Left cardiac atrium (tissue), 4 donors: ENCODE measurements at regions not wholly inside any gene's neighbourhood (a gene's known extent, or its start where the extent isn't known, plus 50 kb on each side); places are given as distances from the start of the nearest gene placed in this dataset.

Source experiments
- ATAC-seq, 2 donors: fragments of 200-7000 bp; cut with Tn5 transposase; one replicate each; pipeline ENCODE4 v1.9.1; 2020; ENCODE audit warnings: mild to moderate bottlenecking in 2 of 2, moderate library complexity in 2 of 2
- DNase-seq: peaks from one replicate; pipeline ENCODE4 v3.0.0-alpha.2; 2020
- intact Hi-C, 2 donors: fragments of 100-400 bp; cut with DNase I; formaldehyde crosslinking; loops; one replicate each; pipeline versions ENCODE4 v1.14.1 to v1.15.1; 2022 to 2023
- donor health status: DM: no; HTN: yes; CAD: no.
- donor health status: DM: no; HTN: yes; CAD: no; lungs with severe emphysema.
- donor health status: DM: yes; HTN: yes; CAD: no.
- donor health status: Dilated cardiomyopathy.

GRCh38 chr3:43783987-43784639 lies 93.4 kb downstream of the ABHD5 start:
- intact Hi-C loops, result no loop called here
- ATAC-seq (no peak), DNase-seq (no peak)

DNA sequence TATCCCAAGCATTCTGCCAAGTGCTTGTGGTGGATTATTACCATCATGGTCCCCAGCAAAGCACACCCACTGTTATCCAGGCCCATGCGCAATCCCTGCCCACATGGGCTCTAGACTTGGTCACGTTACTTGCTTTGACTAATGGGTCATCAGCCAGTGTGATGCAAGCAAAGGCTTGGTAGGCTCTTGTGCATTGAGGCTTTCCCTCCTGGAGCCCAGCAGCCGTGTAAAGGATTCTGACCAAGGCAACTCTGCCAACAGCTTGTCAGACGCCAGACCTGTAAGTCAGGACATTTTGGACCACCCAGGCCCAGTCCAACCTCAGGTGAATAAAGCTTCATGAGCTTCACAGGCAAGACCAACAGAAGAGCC lies 93.9 kb downstream of the ABHD5 start:
- ATAC-seq (no peak), DNase-seq (no peak)
- intact Hi-C loops, result no loop called here

- ATAC-seq, result no peak
- intact Hi-C loops, result no loop called here
- no peak for DNase-seq
Measured at GRCh38 chr3:43785551-43785950, 94.8 kb downstream of the ABHD5 start.

GRCh38 chr3:43786102-43786501 lies 95.4 kb downstream of the ABHD5 start:
- intact Hi-C loops, result no loop called here
- no peak for ATAC-seq
- no peak for DNase-seq

DNA sequence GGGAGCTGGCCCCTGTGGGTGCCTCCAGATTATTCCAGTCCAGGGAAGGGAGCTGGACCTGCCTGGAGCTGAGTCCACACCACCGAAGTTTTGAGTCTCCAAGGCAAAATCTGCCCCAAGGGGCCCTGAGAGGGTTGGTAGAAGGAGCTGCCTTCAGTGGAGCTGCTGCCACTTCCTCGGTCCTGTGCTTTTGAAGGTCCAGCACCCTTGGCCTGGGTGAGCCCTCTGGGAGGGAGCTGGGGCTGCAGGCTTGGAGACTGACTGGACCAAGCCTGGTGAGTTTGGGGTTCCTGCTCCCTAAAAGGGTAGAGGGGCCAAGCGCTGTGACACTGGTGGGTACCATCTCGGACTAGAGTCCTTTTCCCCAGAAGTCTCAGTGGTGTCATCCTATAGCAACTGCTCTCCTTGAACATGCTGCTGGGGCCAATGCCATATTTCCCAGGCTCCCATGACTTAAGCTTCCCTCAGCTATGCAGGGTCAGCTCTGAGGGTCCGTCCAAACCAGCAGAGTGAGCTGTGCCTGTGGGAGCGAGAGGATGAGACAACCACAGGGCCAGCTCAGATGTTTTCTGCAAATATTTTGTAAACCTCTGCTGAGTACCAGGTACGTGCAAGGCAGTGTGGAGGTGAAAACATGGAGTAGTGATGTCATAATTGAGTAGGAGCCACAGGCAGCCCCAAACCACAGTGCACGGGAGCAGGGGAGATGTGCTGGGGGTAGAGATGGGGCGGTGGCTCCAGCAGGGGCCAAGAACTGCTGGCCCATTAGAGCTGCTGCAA lies 96.0 kb downstream of the ABHD5 start:
- ATAC-seq (no peak), DNase-seq (no peak)
- intact Hi-C loops, result no loop called here

DNA sequence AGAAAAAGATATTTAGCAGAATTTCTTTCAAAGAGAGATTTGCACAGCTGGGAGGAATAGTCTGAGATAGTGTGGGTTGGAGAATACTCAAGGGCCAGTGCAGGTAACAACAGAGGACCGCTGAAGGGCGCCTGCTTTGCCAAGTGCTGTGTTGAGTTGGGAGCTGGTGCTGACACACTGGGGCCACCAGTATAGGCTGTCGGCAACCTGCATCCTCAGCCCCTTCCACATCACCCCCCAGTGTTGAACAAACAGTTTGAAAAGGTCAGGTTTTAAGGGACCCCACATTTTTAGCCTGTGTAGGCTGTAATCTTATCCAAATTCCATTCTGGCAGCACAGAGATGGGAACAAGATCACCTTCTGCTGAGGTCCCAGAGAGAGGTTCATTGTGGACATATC lies 96.6 kb downstream of the ABHD5 start:
- ATAC-seq (no peak), DNase-seq (no peak)
- intact Hi-C loops, result no loop called here

- ATAC-seq (no peak), DNase-seq (no peak)
- intact Hi-C loops, result no loop called here
Measured at GRCh38 chr3:43789028-43789427, 98.3 kb downstream of the ABHD5 start.

- DNase-seq (no peak), ATAC-seq (no peak)
- intact Hi-C loops, result no loop called here
Measured at GRCh38 chr3:43790060-43790459, 99.3 kb downstream of the ABHD5 start.

- intact Hi-C loops, result no loop called here
- DNase-seq (no peak), ATAC-seq (no peak)
Measured at GRCh38 chr3:43790476-43790875, 99.7 kb downstream of the ABHD5 start.

DNA sequence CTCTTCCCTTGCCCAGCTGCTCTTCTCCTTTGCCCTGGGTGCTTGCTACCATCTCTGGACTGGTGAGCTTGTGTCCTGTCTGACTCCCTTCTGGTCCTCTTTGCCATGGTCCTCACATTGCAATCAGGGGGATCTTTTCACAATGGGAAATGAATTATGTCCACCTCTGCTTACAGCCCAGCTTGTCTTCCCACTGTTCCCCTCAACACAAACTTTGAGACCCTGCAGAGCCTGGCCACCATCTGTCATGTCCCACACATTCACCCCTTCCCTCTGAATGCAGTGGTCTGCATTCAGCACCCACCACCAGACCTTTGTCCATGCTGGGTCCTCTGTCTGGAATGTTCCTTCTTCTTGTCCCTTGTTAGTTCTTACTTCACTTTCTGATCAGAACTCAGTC lies 100.5 kb downstream of the ABHD5 start:
- intact Hi-C loops, result no loop called here
- no peak for DNase-seq
- ATAC-seq, result no peak

GRCh38 chr3:43792904-43793303 lies 102.2 kb downstream of the ABHD5 start:
- DNase-seq (no peak), ATAC-seq (no peak)
- intact Hi-C loops, result no loop called here

DNA sequence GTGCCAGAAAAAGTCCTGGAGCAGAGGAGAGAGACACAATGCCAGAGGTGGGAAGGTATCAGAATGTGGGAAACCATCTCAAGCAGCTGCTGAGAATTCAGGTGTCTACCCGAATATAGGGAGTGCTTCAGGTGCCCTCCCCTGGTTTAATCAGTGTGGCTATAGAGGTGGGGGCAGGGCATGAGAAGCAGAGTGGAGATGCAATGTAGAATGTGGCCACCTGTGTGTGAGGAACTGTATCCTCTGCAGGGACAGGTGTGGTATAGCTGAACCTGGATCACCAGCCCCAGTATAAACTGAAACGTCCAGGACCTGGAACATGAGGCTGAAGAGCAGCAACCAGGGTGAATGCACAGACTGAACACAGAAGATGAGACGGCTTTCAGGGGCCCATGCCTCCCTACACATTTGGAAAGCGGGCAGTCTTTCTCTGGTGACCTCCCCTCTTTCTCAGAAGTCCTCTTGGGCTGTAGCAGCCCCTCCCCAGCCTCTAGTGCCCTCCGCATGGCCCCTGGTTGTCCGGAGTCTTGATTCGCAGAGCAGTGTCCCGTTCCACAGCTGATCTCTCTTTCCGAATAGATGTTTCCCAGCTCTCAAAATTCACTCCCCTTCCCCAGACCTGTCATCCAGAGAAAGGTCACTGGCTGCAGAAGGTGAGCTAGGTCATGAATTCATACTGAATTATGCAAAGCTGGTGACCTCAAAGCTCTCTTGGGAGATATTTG lies 103.1 kb downstream of the ABHD5 start:
- DNase-seq (no peak), ATAC-seq (no peak)
- intact Hi-C loops, result no loop called here

- no peak for DNase-seq
- ATAC-seq, result no peak
- intact Hi-C loops, result no loop called here
Measured at GRCh38 chr3:43794776-43795175, 104.0 kb downstream of the ABHD5 start.

DNA sequence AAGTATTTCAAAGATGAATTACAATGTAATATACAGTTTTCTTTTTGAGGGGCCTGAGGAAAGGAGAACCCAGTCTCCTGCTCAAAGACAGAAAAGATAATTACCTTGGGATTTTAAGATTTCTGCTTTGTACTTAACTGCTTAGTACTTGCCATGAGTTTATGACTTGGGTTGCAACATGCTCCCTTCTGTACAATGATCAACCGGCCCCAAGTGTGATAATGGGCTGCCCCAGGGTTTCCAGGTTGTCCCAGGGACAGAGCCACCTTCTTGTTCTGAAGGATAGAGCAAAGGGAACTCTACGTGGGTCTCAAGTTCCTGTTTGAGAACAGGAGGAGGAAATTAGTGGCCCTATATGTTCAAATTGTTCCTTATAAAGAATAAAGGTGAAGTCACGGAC lies 104.8 kb downstream of the ABHD5 start:
- no peak for DNase-seq
- intact Hi-C loops, result no loop called here
- ATAC-seq, result no peak

DNA sequence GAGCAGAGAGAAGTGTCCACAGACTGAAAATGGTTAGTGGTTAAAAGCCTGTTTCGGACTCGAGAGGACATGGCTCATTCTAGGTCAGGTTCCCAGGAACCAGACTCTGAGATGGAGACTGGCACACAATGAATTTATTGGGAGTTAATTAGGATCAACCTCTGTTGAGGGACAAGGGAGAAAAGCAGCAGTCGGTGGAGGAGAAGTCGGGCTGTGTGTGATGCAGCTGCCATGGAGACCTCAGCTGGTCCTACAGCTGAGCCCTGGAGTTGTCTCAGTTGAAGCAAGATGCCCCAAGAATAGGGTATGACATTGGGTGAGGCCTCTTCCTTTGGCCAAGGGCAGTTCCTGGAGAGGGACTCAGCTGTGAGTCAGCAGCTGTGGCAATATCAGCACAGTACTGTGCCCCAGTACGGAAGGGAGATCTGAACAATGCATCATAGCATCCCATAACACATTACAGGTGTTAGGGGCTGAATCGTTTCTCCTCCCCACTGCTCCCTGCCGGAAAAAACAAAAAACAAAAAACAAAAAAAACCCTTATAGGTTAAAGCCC lies 105.4 kb downstream of the ABHD5 start:
- intact Hi-C loops, result no loop called here
- DNase-seq (no peak), ATAC-seq (no peak)

GRCh38 chr3:43797794-43798193 lies 107.1 kb downstream of the ABHD5 start:
- ATAC-seq (no peak), DNase-seq (no peak)

DNA sequence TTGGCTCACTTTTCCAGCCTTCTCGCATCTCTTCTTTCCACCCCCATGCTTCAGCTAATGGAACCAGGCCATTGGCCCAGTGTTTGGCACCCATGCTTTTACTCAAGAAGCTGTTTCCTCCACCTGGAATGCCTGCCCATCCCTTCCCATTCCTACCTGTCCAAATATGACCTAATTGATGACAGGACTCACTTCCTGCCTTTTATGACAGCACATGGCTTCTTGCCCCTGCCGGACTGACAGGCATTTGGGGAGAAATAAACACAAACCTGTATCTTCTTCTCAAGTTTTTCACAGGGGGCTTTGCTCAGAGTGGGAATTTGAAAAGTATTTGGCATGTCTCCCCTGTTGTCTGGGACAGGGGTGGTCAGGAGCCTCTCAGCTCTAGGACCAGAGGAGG lies 120.1 kb downstream of the ABHD5 start:
- DNase-seq, result no peak
- no peak for ATAC-seq
- intact Hi-C loops, result no loop called here

More at GRCh38 chr3:43797794-43798193, 107.1 kb downstream of the ABHD5 start:
- intact Hi-C loops, result no loop called here

DNA sequence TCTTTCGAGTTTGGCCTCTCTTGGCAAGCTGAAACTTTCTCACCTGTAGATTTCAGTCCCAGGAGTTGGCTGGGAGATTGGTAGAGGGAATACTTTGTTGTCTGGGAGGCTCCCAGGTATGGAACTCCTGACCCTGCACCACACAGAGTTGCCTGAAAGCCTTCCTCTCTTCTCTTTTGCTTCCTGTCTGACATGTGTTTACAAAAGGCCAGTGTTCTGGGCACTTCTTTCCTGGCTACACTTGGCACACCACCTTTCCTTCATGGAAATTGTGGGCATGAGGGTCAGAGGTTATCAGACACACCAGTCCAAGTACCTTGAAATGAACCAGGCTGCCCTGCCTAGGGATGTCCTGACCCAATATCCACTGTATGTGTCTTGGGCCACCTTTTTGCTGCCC lies 123.7 kb downstream of the ABHD5 start:
- DNase-seq, result no peak
- no peak for ATAC-seq
- intact Hi-C loops, result no loop called here

DNA sequence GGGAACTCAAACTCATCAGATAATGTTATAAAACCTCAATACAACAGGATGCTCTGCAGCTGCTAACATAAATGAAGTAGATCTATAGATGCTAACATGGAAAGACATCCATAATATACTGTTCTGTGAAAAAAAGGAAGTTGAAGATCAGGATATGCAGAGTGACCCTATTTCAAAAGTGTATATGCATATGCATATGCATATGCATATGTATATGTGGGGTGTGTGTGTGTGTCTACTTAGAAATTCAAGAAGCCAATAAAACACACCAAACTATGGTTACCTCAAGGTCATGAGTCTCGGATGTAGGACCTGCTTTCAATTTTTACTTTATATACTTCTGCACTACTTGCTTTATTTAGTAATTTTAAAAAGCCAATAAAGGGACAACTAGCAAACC lies 125.6 kb downstream of the ABHD5 start:
- intact Hi-C loops, result no loop called here
- no peak for DNase-seq
- no peak for ATAC-seq

DNA sequence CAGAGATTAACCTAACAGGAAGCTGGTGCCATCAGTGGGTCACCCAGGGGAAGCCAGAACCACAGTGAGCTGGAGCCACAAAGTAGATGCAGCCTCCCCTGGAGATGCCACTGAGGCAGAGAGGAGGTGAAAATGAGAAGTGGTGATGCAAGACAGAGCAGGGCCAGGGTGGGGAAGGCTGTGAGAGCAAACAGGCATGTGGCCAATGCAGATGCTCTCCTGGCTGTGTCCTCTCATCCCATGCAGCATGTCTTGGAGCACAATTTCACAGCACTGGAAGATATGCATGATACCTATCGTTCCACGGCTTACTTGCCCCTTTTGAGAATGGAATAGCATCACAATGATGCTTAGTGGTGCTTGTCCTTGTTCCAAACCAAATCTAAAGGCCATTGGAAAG lies 126.3 kb downstream of the ABHD5 start:
- ATAC-seq (no peak), DNase-seq (no peak)
- intact Hi-C loops, result no loop called here
